GM12874 (cell line): ENCODE measurements at regions not wholly inside any gene's neighbourhood (a gene's known extent, or its start where the extent isn't known, plus 50 kb on each side); places are given as distances from the start of the nearest gene placed in this dataset.

ENCODE experiments used
- TF ChIP-seq, protein P1 (sequence below): IDR thresholded peaks from 2 replicates; pipeline ENCODE4 v1.5.1; 2011; ENCODE audit warnings: low read depth, mild to moderate bottlenecking, control low read depth, low read length, moderate library complexity; ENCODE audit not compliant: insufficient read depth

DNA sequence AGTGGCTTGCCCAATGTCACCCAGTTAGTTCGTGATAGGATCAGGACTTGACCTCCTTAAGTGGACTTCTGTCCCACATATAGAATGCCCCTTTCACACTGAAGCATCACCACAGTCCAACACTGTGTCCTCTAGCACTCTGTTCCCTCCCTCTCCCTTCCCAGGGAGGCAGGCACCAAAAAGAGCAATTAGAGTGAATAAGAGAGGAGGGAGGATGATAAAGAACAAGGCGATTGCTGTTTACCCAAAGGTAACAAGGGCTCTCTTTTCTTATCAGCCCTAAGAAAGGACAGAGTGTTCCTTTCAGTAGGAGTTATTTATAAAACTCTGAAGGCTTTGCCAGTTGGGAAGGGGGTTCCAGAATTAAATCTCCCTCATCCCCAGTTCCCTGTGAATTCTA, 192.7 kb upstream of the ATP2B1 start:
- TF ChIP-seq, protein P1, sequence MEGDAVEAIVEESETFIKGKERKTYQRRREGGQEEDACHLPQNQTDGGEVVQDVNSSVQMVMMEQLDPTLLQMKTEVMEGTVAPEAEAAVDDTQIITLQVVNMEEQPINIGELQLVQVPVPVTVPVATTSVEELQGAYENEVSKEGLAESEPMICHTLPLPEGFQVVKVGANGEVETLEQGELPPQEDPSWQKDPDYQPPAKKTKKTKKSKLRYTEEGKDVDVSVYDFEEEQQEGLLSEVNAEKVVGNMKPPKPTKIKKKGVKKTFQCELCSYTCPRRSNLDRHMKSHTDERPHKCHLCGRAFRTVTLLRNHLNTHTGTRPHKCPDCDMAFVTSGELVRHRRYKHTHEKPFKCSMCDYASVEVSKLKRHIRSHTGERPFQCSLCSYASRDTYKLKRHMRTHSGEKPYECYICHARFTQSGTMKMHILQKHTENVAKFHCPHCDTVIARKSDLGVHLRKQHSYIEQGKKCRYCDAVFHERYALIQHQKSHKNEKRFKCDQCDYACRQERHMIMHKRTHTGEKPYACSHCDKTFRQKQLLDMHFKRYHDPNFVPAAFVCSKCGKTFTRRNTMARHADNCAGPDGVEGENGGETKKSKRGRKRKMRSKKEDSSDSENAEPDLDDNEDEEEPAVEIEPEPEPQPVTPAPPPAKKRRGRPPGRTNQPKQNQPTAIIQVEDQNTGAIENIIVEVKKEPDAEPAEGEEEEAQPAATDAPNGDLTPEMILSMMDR, result no peak

DNA sequence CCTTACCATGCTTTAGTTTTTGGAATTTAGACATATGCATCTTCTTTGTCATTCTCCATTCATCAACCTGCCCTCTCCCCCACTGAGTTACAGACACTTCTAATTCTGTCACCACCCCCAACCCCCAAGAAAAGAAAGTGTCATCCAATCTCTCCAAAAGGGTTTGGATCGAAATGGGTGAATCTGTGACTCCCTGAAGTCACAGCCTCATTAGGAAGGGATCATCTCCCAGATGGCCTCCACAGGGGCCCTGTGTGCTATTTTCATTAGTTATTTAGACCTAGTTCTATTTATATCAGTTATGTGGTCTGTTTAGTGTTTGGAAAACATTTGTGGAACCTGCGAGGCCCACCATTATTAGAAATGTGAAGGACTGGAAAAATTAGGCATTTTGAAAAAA, 191.0 kb upstream of the ATP2B1 start:
- TF ChIP-seq, protein P1, result no peak

DNA sequence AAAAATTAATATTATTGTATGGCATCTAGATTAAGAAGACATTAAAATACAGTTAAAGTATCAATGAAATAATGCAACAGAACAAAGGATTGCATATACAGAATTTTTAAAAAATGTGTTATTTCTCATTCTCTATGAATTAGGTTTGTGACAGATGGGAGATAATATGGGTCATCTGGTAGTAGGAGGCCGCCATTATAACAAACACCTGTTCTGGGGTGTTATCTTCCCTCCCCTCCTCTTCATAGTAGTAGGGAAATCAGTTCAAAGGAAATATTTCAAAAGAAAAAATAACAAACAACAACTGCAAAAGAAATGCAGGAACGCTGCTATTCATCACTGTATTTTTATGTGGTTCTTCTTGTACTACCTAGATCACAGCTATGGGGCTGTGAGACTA, 187.0 kb upstream of the ATP2B1 start:
- TF ChIP-seq, protein P1, result no peak

DNA sequence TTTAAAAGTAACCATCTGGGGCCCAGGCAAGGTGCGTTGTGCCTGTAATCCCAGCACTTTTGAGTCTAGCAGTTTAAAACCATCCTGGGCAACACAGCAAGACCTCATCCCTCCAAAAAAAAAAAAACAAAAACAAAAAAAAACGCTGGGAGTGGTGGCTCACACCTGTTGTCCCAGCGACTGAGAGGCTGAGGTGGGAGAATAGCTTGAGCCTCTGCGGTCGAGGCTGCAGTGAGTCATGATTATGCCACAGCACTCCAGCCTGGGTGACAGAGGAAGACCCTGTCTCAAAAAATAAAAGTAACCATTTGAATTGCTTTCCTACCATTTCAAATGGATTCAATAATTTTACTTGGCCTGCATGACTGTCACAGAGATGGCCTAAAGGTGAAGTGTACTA, 186.5 kb upstream of the ATP2B1 start:
- TF ChIP-seq, protein P1, result no peak

DNA sequence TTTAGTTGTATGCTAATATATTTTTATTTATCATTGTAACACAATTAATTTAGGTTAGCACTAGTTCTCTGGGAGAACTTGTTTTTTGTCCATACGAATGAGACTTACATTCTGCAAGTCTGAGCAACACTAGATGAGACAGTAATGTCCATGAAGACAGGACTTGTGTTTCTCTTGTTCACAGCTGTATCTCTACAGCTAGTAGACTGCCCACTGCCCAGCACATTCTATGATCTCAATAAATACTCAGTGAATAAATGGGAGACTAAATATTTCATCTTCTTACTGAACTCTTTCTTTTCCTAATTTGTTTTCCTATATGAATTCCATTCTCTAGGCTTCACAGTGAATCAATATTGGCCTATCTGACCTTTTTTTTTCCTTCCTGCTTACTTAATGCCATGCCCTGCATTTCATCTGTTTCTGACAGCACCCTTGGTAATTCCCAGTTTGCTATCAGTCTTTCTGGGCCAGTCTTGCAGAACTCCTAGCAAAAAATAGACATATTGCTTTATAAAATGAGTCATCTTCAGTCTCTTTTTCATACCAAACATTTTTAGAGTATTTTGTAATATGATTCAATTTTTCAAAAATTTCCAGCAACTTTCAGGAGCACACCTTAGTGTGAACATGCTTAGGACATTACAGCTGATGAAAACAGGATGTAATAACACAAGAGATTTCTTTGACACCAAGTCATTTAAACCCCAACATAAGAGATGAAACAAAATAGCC, 185.5 kb upstream of the ATP2B1 start:
- TF ChIP-seq, protein P1, result no peak

DNA sequence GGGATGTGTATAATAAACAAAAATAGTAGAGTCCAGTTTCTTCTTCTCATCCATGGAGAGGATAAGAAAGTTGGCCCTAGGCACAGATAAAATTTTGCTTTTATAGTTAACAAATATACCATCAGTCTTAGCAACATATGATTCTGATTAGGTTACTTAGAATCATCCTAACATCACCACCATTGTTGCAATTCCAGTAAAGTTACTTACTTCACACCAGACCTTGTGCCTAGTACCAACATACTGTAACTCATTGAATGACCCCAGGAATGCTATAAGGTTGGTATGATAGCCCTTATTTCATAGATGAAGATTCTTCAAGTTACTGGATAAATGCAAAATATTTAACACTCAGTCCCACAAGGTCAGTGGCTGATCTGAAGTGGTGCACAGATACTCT, 183.8 kb upstream of the ATP2B1 start:
- TF ChIP-seq, protein P1, result no peak

DNA sequence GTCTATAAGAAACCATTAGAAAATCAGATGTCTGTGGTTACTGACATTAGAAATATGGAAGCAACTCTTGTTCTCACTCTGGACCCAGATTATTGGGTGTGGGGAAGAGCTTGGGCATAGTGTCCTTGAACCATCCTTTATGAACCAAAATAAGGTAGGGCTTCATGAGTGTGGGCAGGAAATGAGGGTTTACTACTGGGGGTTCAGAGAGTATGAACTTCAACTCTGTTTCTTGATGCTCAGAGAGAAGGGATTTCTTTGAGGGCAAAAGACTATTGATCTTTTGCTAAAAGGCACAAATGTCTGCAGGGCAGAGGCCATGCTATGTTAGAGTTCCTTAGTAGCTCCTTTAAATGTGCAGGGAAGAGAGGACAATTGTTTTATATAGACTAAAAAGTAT, 183.3 kb upstream of the ATP2B1 start:
- TF ChIP-seq, protein P1, result no peak
